Activated naive CD8-positive, alpha-beta T cell treated with anti-CD3 and anti-CD28 coated beads, Interleukin-2, amount 10 ng/mL, durations not matched to agents 7 days and 5 days (primary cell): ENCODE measurements at regions not wholly inside any gene's neighbourhood (a gene's known extent, or its start where the extent isn't known, plus 50 kb on each side); places are given as distances from the start of the nearest gene placed in this dataset.
"Not testable (repeated sequence)": the region's sequence is repeated elsewhere in the genome, so short reads cannot be mapped to it uniquely, and the experiment has no call there.

Experiments
- ATAC-seq: fragments of 150-1000 bp; cut with Tn5 transposase; one replicate; pipeline ENCODE4 v1.10.0; 2021; ENCODE audit warnings: low read depth, moderate library complexity
- POLR2A ChIA-PET: fragments of 350-600 bp; sonication (Branson Sonifier 250); formaldehyde crosslinking; loops from one replicate; lab custom pipeline; 2021; ENCODE audit warnings: antibody characterized with exemption; lab: Charles Lee
- DNase-seq: peaks from one replicate; pipeline ENCODE4 v3.0.0; 2021
- H3K27ac Mint-ChIP-seq: one replicate; pipeline ENCODE4 v1.8.0; 2022; ENCODE audit warnings: mild to moderate bottlenecking, mixed read lengths
- H3K27me3 Mint-ChIP-seq: one replicate; pipeline ENCODE4 v1.8.0; 2022; ENCODE audit warnings: mild to moderate bottlenecking, moderate library complexity, mixed read lengths
- H3K36me3 Mint-ChIP-seq: one replicate; pipeline ENCODE4 v1.8.0; 2021; ENCODE audit warnings: mild to moderate bottlenecking, mixed read lengths
- H3K4me1 Mint-ChIP-seq: one replicate; pipeline ENCODE4 v1.8.0; 2021; ENCODE audit warnings: mixed read lengths
- H3K4me3 Mint-ChIP-seq: one replicate; pipeline ENCODE4 v1.8.0; 2022; ENCODE audit warnings: mild to moderate bottlenecking, moderate library complexity, mixed read lengths
- H3K9me3 Mint-ChIP-seq: one replicate; pipeline ENCODE4 v1.8.0; 2021; ENCODE audit warnings: mixed read lengths

DNA sequence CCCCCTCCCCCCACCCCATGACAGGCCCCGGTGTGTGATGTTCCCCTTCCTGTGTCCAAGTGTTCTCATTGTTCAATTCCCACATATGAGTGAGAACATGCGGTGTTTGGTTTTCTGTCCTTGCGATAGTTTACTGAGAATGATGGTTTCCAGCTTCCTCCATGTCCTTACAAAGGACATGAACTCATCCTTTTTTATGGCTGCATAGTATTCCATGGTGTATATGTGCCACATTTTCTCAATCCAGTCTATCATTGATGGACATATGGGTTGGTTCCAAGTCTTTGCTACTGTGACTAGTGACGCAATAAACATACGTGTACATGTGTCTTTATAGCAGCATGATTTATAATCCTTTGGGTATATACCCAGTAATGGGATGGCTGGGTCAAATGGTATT lies 95.6 kb downstream of the PRR15 start:
- DNase-seq, H3K36me3 Mint-ChIP-seq, H3K27ac Mint-ChIP-seq, POLR2A ChIA-PET, ATAC-seq, H3K4me1 Mint-ChIP-seq, H3K27me3 Mint-ChIP-seq, H3K4me3 Mint-ChIP-seq, H3K9me3 Mint-ChIP-seq: not testable (repeated sequence)

DNA sequence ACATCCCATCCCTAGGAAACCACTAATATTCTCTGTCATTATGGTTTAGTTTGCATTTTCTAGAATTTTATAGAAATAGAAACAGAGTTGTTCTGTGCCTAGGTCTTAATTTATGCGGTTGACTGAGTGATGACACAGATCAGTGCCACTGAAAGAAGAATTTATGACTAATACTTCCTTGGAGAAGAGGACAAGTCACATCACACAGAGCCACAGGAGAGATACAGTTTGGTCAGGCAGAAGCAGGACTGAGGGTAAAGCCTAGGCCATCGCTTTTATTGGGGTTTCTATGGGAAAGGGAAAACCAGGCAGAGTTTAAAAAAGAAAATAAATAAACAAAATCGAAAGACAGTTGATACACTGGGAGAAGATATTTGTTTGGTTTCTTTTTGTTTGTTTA lies 99.3 kb downstream of the PRR15 start:
- H3K27ac Mint-ChIP-seq, H3K36me3 Mint-ChIP-seq, H3K27me3 Mint-ChIP-seq, POLR2A ChIA-PET, H3K4me3 Mint-ChIP-seq, ATAC-seq, H3K9me3 Mint-ChIP-seq, DNase-seq, H3K4me1 Mint-ChIP-seq: not testable (repeated sequence)

DNA sequence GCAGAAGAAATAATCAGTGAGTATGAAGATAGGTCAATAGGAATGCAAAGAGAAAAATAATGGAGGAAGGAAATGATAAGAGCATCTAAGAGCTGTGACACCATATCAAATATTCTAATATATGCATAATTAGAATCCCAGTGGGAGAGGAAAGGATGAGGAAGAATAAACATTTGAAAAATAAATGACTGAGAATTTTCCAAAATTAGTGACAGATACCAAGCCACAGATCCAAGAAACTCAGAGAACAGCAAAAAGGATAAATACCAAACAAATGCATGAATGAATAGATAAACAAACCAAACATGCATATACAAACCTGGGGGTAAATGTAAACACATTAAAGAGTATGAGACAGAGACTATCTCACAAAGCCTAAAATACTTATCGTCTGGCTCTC lies 101.4 kb downstream of the PRR15 start:
- ATAC-seq, DNase-seq, POLR2A ChIA-PET, H3K4me3 Mint-ChIP-seq, H3K9me3 Mint-ChIP-seq, H3K4me1 Mint-ChIP-seq, H3K27ac Mint-ChIP-seq, H3K36me3 Mint-ChIP-seq, H3K27me3 Mint-ChIP-seq: not testable (repeated sequence)

DNA sequence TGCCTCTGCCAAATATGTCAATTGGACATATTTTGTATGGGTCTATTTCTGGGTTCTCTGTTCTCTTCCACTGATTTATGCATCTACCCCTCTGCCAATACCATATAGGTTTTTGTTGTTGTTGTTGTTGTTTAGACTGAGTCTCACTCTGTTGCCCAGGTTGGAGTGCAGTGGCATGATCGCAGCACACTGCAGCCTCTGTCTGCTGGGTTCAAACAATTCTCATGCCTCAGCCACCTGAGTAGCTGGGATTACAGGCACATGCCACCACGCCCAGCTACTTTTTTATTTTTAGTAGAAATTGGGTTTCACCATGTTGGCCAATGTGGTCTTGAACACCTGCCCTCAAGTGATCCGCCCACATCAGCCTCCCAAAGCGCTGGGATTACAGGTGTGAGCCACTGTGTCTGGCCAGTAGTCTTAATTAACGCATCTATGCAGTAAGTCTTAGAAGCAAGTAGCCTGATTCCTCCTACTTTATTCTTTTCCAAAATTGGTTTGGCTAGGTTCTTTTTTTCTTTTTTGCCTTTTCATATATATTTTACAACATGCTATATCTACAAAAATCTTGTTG lies 103.5 kb downstream of the PRR15 start:
- ATAC-seq, H3K27me3 Mint-ChIP-seq, DNase-seq, H3K4me3 Mint-ChIP-seq, H3K27ac Mint-ChIP-seq, H3K4me1 Mint-ChIP-seq, POLR2A ChIA-PET, H3K9me3 Mint-ChIP-seq, H3K36me3 Mint-ChIP-seq: not testable (repeated sequence)

DNA sequence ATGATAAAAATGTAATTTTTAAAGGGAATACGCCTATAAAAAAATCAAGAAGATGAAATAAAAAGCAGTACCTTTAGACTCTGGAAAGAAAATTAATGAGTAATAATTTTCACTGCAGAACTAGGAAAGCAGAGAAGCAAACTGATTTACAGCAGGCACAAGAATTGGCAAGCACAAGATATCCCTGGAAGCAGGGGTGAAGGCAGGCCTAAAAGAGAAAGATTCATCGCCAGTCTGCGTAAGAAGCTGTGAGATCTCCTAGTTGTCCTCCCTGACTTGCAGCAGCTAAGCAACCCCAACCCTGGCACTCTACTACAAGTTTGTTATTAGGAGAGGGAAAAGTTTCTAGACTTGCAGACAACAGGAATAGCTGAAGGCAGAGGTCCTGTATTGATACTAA lies 107.7 kb downstream of the PRR15 start:
- H3K4me1 Mint-ChIP-seq, POLR2A ChIA-PET, H3K9me3 Mint-ChIP-seq, H3K4me3 Mint-ChIP-seq, H3K27ac Mint-ChIP-seq, DNase-seq, ATAC-seq, H3K36me3 Mint-ChIP-seq, H3K27me3 Mint-ChIP-seq: not testable (repeated sequence)

DNA sequence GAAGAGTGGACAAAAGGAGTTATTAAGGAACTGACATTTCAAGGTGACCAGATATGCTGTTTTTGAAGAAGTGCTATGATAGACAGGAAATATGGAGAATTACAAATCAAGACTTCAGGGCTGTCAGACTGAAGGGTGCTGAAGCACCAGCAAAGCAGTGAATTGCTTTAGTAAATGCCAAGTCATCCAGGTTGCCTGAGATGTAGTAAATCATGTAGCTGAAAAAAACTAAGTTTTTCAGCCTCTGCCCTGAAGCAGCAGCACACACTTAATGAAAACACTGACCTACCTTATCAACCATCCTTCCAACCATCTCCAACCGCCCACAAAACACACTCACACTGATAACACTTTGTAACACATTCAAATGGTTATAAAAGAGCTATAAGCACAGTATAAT lies 110.0 kb downstream of the PRR15 start:
- ATAC-seq, DNase-seq, H3K36me3 Mint-ChIP-seq, H3K9me3 Mint-ChIP-seq, H3K27ac Mint-ChIP-seq, H3K4me1 Mint-ChIP-seq, POLR2A ChIA-PET, H3K4me3 Mint-ChIP-seq: not testable (repeated sequence)
- H3K27me3 Mint-ChIP-seq, result peaks cover 11% of the 10 kb centered on the region

GRCh38 chr7:29674626-29675025 lies 111.0 kb downstream of the PRR15 start:
- H3K27ac Mint-ChIP-seq, H3K36me3 Mint-ChIP-seq, POLR2A ChIA-PET, H3K9me3 Mint-ChIP-seq, H3K4me3 Mint-ChIP-seq, H3K4me1 Mint-ChIP-seq, ATAC-seq, DNase-seq: not testable (repeated sequence)
- H3K27me3 Mint-ChIP-seq, result peaks cover 13% of the 10 kb centered on the region

- H3K9me3 Mint-ChIP-seq, H3K4me1 Mint-ChIP-seq, H3K36me3 Mint-ChIP-seq, H3K27ac Mint-ChIP-seq, ATAC-seq, POLR2A ChIA-PET, DNase-seq, H3K4me3 Mint-ChIP-seq: not testable (repeated sequence)
- H3K27me3 Mint-ChIP-seq, result peaks cover 23% of the 10 kb centered on the region
Measured at GRCh38 chr7:29677254-29677653, 113.6 kb downstream of the PRR15 start.

- ATAC-seq, H3K27ac Mint-ChIP-seq, POLR2A ChIA-PET: not testable (repeated sequence)
Measured at GRCh38 chr7:29679963-29680362, 116.3 kb downstream of the PRR15 start.

DNA sequence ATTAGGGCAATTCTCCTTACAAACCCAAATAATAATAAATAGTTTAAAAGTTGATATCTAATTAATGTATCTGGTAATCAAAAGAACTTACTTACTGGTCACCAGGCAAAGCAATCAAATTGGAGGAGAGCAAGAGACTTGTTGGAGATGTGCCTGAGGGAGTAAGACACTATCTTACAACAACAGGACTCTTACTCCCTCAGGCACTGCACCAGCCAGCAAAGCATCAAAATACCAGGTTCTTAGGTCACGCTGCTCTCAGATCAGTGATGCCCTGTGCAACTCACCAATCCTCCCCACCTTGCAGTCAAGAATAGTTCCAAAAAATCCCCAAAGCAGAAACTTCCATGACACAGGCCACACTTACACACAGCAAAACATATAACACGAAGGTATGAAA lies 117.0 kb downstream of the PRR15 start:
- H3K36me3 Mint-ChIP-seq, H3K4me3 Mint-ChIP-seq: not testable (repeated sequence)
- H3K27me3 Mint-ChIP-seq, result peaks cover 26% of the 10 kb centered on the region

More at GRCh38 chr7:29679963-29680362, 116.3 kb downstream of the PRR15 start:
- peaks cover 26% of the 10 kb centered on the region for H3K27me3 Mint-ChIP-seq
- not testable (repeated sequence) for DNase-seq, H3K36me3 Mint-ChIP-seq, H3K4me1 Mint-ChIP-seq, H3K9me3 Mint-ChIP-seq, H3K4me3 Mint-ChIP-seq

DNA sequence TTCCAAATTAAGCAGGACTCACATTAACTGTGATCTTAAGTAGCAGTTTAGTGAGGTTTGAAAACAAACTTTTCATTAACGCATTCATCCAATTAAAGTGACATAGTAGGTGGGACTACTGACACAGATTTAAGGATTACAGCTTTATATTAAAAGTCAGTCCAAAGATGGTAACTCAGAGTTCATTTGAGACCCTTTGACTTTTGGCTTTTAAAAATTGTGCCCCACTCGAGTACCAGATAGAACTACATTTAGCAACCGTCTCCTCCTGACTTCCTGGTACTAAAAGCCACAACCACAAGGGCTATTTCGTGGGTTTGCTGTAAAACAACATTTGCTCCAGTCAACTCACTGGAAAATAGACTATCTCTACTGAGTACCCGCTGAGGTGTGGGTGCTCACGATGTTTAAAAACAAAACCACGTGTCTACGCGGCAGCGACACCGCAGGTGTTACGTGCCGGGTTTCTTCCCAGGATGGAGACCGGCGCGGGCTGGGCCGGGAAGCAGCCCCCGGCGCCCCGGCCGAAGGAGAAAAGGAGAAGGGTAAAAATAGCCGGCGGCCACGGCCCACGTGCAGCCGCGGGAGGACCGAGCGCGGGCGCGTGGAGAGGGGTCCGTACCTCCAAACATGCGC lies 120.6 kb downstream of the PRR15 start:
- H3K36me3 Mint-ChIP-seq, DNase-seq, POLR2A ChIA-PET, H3K4me1 Mint-ChIP-seq, H3K9me3 Mint-ChIP-seq: not testable (repeated sequence)
- peak overlapping the region; percentile 67 for H3K27ac Mint-ChIP-seq
- peak; percentile 14 for ATAC-seq
- peak overlapping the region; percentile 88 for H3K4me3 Mint-ChIP-seq
- H3K27me3 Mint-ChIP-seq, result peaks cover 36% of the 10 kb centered on the region

More for the DNA sequence above, 117.0 kb downstream of the PRR15 start:
- H3K27ac Mint-ChIP-seq, ATAC-seq, DNase-seq, H3K4me1 Mint-ChIP-seq, H3K9me3 Mint-ChIP-seq, POLR2A ChIA-PET: not testable (repeated sequence)

DNA sequence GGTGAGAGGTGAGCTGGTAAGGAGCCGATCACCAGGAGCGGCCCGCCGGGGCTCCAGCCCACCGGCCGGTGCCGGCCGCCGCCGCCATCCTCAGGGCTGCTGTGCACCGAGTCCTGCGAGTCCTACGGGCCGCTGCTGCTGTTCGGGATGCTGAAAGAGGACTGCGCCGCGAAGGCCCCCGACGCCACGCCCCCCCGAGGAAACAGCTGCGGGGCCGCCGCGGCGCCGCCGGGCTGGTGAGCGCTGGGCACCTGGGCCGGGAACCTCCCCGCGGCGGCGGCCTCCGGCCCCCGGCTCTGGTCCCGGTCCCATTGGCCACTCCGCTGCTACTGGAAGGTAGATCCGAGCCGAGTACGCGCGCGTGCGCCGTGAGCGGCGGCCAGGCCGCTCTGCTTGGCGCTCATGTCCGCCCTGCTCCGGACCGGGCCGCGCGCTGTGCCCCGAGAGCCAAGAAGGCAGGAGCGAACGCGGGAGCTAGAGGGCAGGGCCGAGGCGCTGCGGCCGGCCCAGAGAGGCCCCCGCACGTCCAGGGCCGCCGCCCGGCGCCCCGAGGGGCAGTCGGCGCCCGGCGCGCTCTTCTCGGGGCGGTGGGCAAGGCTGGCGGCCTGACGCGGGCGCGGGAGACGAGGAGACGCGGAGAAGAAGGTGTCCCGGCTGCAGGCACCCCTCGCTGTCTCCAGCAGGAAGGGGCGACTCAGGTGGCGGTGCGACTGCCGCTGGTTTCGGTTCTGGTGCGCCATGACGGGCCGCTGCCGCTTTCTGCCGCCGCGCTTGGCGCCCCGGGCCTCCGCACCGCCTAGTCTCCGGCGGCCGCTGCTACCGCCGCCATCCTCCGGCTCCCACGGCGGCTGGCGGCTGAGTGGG lies 121.3 kb upstream of the WIPF3 start:
- H3K4me3 Mint-ChIP-seq, result peak overlapping the region; percentile 88
- POLR2A ChIA-PET, result no interaction called here
- H3K27me3 Mint-ChIP-seq, result peaks cover 38% of the 10 kb centered on the region
- no peaks in the 10 kb centered on the region for H3K9me3 Mint-ChIP-seq
- ATAC-seq (peak; percentile 77), DNase-seq (peak; percentile 64)
- peaks cover 8% of the 10 kb centered on the region for H3K4me1 Mint-ChIP-seq
- H3K27ac Mint-ChIP-seq, result no peak overlapping the region
- no peaks in the 10 kb centered on the region for H3K36me3 Mint-ChIP-seq

DNA sequence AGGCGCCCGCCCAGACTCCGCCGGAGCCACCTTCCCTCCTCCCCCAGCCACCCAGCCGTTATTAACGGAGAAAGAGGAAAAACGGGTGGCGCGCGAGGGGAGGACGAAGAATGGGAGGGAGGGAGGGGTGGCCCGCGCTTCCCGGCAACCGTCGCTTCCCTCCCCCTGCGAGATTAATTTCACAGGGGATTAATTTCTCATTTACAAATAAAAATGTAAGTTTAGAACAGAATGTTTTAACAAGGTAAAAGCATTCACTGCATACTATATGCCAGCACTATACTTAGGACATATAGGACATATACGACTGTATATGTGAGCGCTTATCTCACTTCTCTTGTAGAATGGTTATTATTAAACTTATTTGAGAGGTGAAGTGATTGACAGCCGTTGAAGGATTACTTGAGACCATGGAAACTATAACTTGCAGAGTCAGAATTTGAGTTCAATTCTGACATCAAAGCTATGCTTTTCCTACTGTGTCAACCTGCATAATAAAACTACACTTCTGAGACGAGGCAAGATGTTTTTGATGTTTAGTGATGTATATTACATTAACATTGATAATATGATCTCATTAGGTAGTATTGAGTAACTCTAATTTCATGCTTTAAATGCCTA lies 120.5 kb upstream of the WIPF3 start:
- POLR2A ChIA-PET, result interaction anchor here (0.7 kb wide), 1 partner anchor 342 kb away, joined by 3 read pairs; no protein-coding TSS in a partner anchor
- not testable (repeated sequence) for H3K27ac Mint-ChIP-seq

More for the DNA sequence above, 120.5 kb upstream of the WIPF3 start:
- ATAC-seq, H3K4me1 Mint-ChIP-seq, H3K36me3 Mint-ChIP-seq, H3K9me3 Mint-ChIP-seq, DNase-seq: not testable (repeated sequence)
- peaks cover 37% of the 10 kb centered on the region for H3K27me3 Mint-ChIP-seq
- peak overlapping the region; percentile 51 for H3K4me3 Mint-ChIP-seq
